Gastrocnemius medialis (tissue), 4 donors: ENCODE measurements at regions not wholly inside any gene's neighbourhood (a gene's known extent, or its start where the extent isn't known, plus 50 kb on each side); places are given as distances from the start of the nearest gene placed in this dataset.

Experiments
- ATAC-seq, 2 donors: fragments of 150-250 bp; one replicate each; pipeline ENCODE4 v1.9.1; 2016
- DNase-seq, 2 donors: peaks; one replicate each; pipeline ENCODE4 v3.0.0-alpha.2; 2019
- H3K27ac ChIP-seq, 4 donors: fragments of 200-600 bp; sonication (generic); 1 replicate in 1 of 4; 2 replicates in 3 of 4; pipeline ENCODE4 v1.5.1; 2016 to 2018; ENCODE audit warnings: mild to moderate bottlenecking in 2 of 4, moderate library complexity in 1 of 4
- H3K27me3 ChIP-seq, 3 donors: fragments of 200-600 bp; sonication (generic) in 2 of 3; 1 replicate in 1 of 3; 2 replicates in 2 of 3; pipeline versions ENCODE4 v1.5.1 to v1.6.0; 2016 to 2019; ENCODE audit warnings: mild to moderate bottlenecking in 1 of 3, moderate library complexity in 1 of 3
- H3K36me3 ChIP-seq, 2 donors: fragments of 200-600 bp; sonication (generic) in 1 of 2; one replicate each; pipeline ENCODE4 v1.5.1; 2017 to 2018
- H3K4me1 ChIP-seq, 2 donors: fragments of 200-600 bp; sonication (generic) in 1 of 2; one replicate each; pipeline ENCODE4 v1.5.1; 2016 to 2017; ENCODE audit warnings: mild to moderate bottlenecking in 2 of 2
- H3K4me3 ChIP-seq, 4 donors: fragments of 200-600 bp; sonication (generic) in 3 of 4; 1 replicate in 1 of 4; 2 replicates in 3 of 4; pipeline ENCODE4 v1.5.1; 2016 to 2019; ENCODE audit warnings: mild to moderate bottlenecking in 2 of 4
- H3K9me3 ChIP-seq, 3 donors: fragments of 200-600 bp; sonication (generic) in 2 of 3; 1 replicate in 1 of 3; 2 replicates in 2 of 3; pipeline ENCODE4 v1.5.1; 2016 to 2019
- POLR2A ChIP-seq, 2 donors: fragments of 450-650 bp; IDR thresholded peaks; one replicate each; pipeline ENCODE4 v1.6.1; 2017; ENCODE audit warnings: antibody characterized with exemption in 2 of 2, mild to moderate bottlenecking in 2 of 2, moderate library complexity in 2 of 2
- in situ Hi-C, 4 donors: fragments of 200-750 bp; cut with MboI; loops; one replicate each; pipeline versions ENCODE4 v1.15.0 to v1.8.0; 2017; ENCODE audit warnings: low sequenced_read_pairs in 4 of 4
- intact Hi-C: fragments of 100-400 bp; cut with DNase I; formaldehyde crosslinking; loops from one replicate; pipeline ENCODE4 v1.15.1; 2023; ENCODE audit warnings: low total_unique reads
- TF ChIP-seq, protein P1 (sequence below), 5 experiments: fragments of 450-650 bp in 3 of 5; fragments of 200-600 bp in 2 of 5; sonication (generic) in 2 of 5; IDR thresholded peaks in 4 of 5; conservative IDR thresholded peaks in 1 of 5; 1 replicate in 4 of 5; 2 replicates in 1 of 5; pipeline ENCODE4 v1.5.1; 2016 to 2019; ENCODE audit warnings: antibody characterized with exemption in 5 of 5, mild to moderate bottlenecking in 3 of 5, moderate library complexity in 3 of 5

DNA sequence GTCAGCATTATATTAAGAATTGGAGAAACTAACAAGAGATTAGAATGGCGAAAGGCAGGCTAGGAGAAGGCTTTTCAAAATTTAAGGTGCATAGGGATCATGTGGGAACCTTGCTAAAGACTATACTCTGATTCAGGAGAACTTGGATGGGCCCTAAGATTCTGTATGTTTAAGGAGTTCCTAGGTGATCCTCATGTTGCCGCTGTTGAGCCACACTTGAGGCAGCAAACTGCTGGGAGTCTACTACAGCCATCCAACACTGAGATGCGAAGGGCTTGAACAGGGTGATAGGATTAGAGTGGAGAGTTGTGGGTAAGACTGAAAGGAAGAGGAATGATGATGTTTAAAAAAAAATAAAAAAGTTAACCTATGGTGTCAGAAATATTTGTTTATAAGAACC lies 1013.2 kb downstream of the MRPL39 start:
- no peak for ATAC-seq
- Histone ChIP-seq H3K9me3 (no peaks in the 10 kb centered on the region), H3K27ac (no peak overlapping the region), H3K4me1 (no peaks in the 10 kb centered on the region), H3K27me3 (no peaks in the 10 kb centered on the region), H3K4me3 (no peak overlapping the region), H3K36me3 (no peaks in the 10 kb centered on the region)
- in situ Hi-C loops: no loop called here
- TF ChIP-seq POLR2A (IDR thresholded peaks at IDR 0.05): no peak
- TF ChIP-seq, protein P1, sequence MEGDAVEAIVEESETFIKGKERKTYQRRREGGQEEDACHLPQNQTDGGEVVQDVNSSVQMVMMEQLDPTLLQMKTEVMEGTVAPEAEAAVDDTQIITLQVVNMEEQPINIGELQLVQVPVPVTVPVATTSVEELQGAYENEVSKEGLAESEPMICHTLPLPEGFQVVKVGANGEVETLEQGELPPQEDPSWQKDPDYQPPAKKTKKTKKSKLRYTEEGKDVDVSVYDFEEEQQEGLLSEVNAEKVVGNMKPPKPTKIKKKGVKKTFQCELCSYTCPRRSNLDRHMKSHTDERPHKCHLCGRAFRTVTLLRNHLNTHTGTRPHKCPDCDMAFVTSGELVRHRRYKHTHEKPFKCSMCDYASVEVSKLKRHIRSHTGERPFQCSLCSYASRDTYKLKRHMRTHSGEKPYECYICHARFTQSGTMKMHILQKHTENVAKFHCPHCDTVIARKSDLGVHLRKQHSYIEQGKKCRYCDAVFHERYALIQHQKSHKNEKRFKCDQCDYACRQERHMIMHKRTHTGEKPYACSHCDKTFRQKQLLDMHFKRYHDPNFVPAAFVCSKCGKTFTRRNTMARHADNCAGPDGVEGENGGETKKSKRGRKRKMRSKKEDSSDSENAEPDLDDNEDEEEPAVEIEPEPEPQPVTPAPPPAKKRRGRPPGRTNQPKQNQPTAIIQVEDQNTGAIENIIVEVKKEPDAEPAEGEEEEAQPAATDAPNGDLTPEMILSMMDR (IDR thresholded peaks at IDR 0.05 in 4 of 5, conservative IDR thresholded peaks at IDR 0.05 in 1 of 5): no peak
- intact Hi-C loops: no loop called here
- DNase-seq: no peak

- H3K36me3 ChIP-seq: no peaks in the 10 kb centered on the region
- intact Hi-C loops: no loop called here
- in situ Hi-C loops: no loop called here
- H3K27ac ChIP-seq: no peak overlapping the region
- no peak for DNase-seq
- no peak for ATAC-seq
- no peak overlapping the region for H3K4me3 ChIP-seq
- no peaks in the 10 kb centered on the region for H3K4me1 ChIP-seq
- H3K27me3 ChIP-seq: no peaks in the 10 kb centered on the region
- H3K9me3 ChIP-seq: no peaks in the 10 kb centered on the region
- TF ChIP-seq POLR2A (IDR thresholded peaks at IDR 0.05): no peak
- TF ChIP-seq, protein P1 (IDR thresholded peaks at IDR 0.05 in 4 of 5, conservative IDR thresholded peaks at IDR 0.05 in 1 of 5): no peak
These were observed 1017.0 kb downstream of the MRPL39 start for GRCh38 chr21:24590261-24590660.

DNA sequence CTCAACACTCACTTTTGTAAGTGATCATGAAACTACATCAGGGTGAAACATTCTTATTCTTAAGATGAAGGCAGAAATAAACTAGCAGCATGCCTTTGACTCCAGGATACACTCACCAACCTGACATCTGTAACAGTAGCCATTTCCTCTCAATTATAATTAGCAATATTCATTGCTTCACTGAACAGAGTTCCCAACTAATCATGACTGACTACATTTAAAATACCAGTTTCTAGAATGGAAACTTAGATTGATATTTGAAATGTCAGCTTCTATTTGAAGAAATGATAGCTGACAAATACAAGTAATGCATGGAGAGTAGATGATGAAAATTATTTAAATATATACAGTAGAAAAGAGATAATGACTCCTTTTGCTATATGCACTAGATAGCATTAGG lies 1023.8 kb downstream of the MRPL39 start:
- no peak overlapping the region for H3K4me3 ChIP-seq
- no peaks in the 10 kb centered on the region for H3K27me3 ChIP-seq
- H3K27ac ChIP-seq: no peak overlapping the region
- no peaks in the 10 kb centered on the region for H3K4me1 ChIP-seq
- no peaks in the 10 kb centered on the region for H3K36me3 ChIP-seq
- in situ Hi-C loops (no loop called here), intact Hi-C loops (no loop called here)
- DNase-seq: no peak
- TF ChIP-seq, protein P1 (IDR thresholded peaks at IDR 0.05 in 4 of 5, conservative IDR thresholded peaks at IDR 0.05 in 1 of 5): no peak
- no peak for TF ChIP-seq POLR2A (IDR thresholded peaks at IDR 0.05)
- ATAC-seq: no peak
- H3K9me3 ChIP-seq: no peaks in the 10 kb centered on the region

GRCh38 chr21:24577301-24577700 lies 1030.0 kb downstream of the MRPL39 start:
- TF ChIP-seq, protein P1 (IDR thresholded peaks at IDR 0.05 in 4 of 5, conservative IDR thresholded peaks at IDR 0.05 in 1 of 5): no peak
- TF ChIP-seq POLR2A (IDR thresholded peaks at IDR 0.05): no peak
- DNase-seq (no peak), ATAC-seq (no peak)
- H3K4me1 ChIP-seq: no peaks in the 10 kb centered on the region
- H3K36me3 ChIP-seq: no peaks in the 10 kb centered on the region
- H3K27ac ChIP-seq: no peak overlapping the region
- H3K27me3 ChIP-seq: no peaks in the 10 kb centered on the region
- intact Hi-C loops (no loop called here), in situ Hi-C loops (no loop called here)
- H3K9me3 ChIP-seq: no peaks in the 10 kb centered on the region
- no peak overlapping the region for H3K4me3 ChIP-seq

- H3K4me3 ChIP-seq: no peak overlapping the region
- intact Hi-C loops: no loop called here
- TF ChIP-seq POLR2A (IDR thresholded peaks at IDR 0.05): no peak
- TF ChIP-seq, protein P1 (IDR thresholded peaks at IDR 0.05 in 4 of 5, conservative IDR thresholded peaks at IDR 0.05 in 1 of 5): no peak
- no peaks in the 10 kb centered on the region for H3K27me3 ChIP-seq
- in situ Hi-C loops: no loop called here
- no peak for ATAC-seq
- H3K9me3 ChIP-seq: no peaks in the 10 kb centered on the region
- DNase-seq: no peak
- H3K27ac ChIP-seq: no peak overlapping the region
- no peaks in the 10 kb centered on the region for H3K4me1 ChIP-seq
- no peaks in the 10 kb centered on the region for H3K36me3 ChIP-seq
These were observed 1046.0 kb downstream of the MRPL39 start for GRCh38 chr21:24561291-24561690.
